GM12878 (cell line): ENCODE measurements at regions not wholly inside any gene's neighbourhood (a gene's known extent, or its start where the extent isn't known, plus 50 kb on each side); places are given as distances from the start of the nearest gene placed in this dataset.

Experiments
- ATAC-seq: fragments of 200-7000 bp; cut with Tn5 transposase; 3 replicates; pipeline ENCODE4 v1.9.1; 2020; ENCODE audit warnings: mild to moderate bottlenecking, moderate library complexity
- BruUV-seq: library from RNA; stranded (reverse); fragments of 400-500 nt; replicated peaks from 2 replicates; lab custom pipeline; 2021; lab: Mats Ljungman, UMichigan
- CTCF ChIA-PET: fragments of 300-600 bp; sonication (Branson Sonifier 250); formaldehyde crosslinking; extraction: SDS; loops from one replicate; lab custom pipeline; 2021; ENCODE audit warnings: inconsistent platforms; lab: Yijun Ruan, JAX
- POLR2A ChIA-PET: fragments of 350-600 bp; formaldehyde crosslinking; extraction: SDS; loops from one replicate; lab custom pipeline; 2021; ENCODE audit warnings: inconsistent platforms; lab: Charles Lee
- RAD21 ChIA-PET: fragments of 300-600 bp; sonication (Branson Sonifier 250); formaldehyde crosslinking; loops from one replicate; lab custom pipeline; 2023; ENCODE audit warnings: antibody characterized with exemption; ENCODE audit not compliant: unreplicated experiment; lab: Charles Lee
- SMC1A ChIA-PET: fragments of 300-600 bp; sonication (Branson Sonifier 250); formaldehyde crosslinking; loops from one replicate; lab custom pipeline; 2023; ENCODE audit not compliant: unreplicated experiment, uncharacterized antibody; lab: Charles Lee
- DNase-seq: peaks from one replicate; pipeline ENCODE4 v3.0.0-alpha.2; 2011; ENCODE audit warnings: low read depth, low spot score
- FAIRE-seq: peaks from 3 replicates; lab custom pipeline; 2011; peaks lifted over from hg19 to GRCh38; lab: Jason Lieb, UNC
- H2AFZ ChIP-seq: 2 replicates; pipeline ENCODE4 v1.6.0; 2011; ENCODE audit warnings: low read depth, low read length, control low read depth; ENCODE audit not compliant: control insufficient read depth
- H3K27ac ChIP-seq: 2 replicates; pipeline ENCODE4 v1.5.1; 2011; ENCODE audit warnings: control low read depth; ENCODE audit not compliant: control insufficient read depth, insufficient read depth
- H3K27me3 ChIP-seq, 2 experiments: replicated peaks in 1 of 2; 2 replicates each; pipeline versions ENCODE4 v1.6.0 to v1.6.1; 2011; ENCODE audit warnings: low read length in 1 of 2; ENCODE audit not compliant: control insufficient read depth in 2 of 2, insufficient read depth in 2 of 2
- H3K36me3 ChIP-seq, 2 experiments: 2 replicates each; pipeline ENCODE4 v1.5.1; 2011; ENCODE audit warnings: low read length in 1 of 2; ENCODE audit not compliant: control insufficient read depth in 2 of 2, insufficient read depth in 2 of 2
- H3K4me1 ChIP-seq: 2 replicates; pipeline ENCODE4 v1.6.1; 2011; ENCODE audit warnings: mild to moderate bottlenecking, low read length, moderate library complexity, mixed read lengths; ENCODE audit not compliant: control insufficient read depth, insufficient read depth
- H3K4me2 ChIP-seq: 2 replicates; pipeline ENCODE4 v1.6.0; 2011; ENCODE audit warnings: control low read depth; ENCODE audit not compliant: control insufficient read depth, insufficient read depth
- H3K4me3 ChIP-seq: fragments of 200-600 bp; sonication (generic); 2 replicates; pipeline ENCODE4 v1.5.1; 2016
- H3K79me2 ChIP-seq: 2 replicates; pipeline ENCODE4 v1.6.0; 2011; ENCODE audit warnings: low read length; ENCODE audit not compliant: control insufficient read depth, insufficient read depth
- H3K9ac ChIP-seq: 2 replicates; pipeline ENCODE4 v1.8.0; 2011; ENCODE audit warnings: low read length, control low read depth, mixed read lengths; ENCODE audit not compliant: control insufficient read depth, insufficient read depth
- H3K9me3 ChIP-seq: replicated peaks from 3 replicates; pipeline ENCODE4 v1.5.1; 2011; ENCODE audit warnings: mild to moderate bottlenecking, low read length; ENCODE audit not compliant: control insufficient read depth, insufficient read depth
- H4K20me1 ChIP-seq: 2 replicates; pipeline ENCODE4 v1.6.0; 2011; ENCODE audit not compliant: control insufficient read depth, insufficient read depth
- ATF3 ChIP-seq: IDR thresholded peaks from 2 replicates; pipeline ENCODE4 v1.6.1; 2011; ENCODE audit warnings: low read depth, mild to moderate bottlenecking, low read length, moderate library complexity, borderline replicate concordance; ENCODE audit errors: extremely low read depth
- BCL11A ChIP-seq: IDR thresholded peaks from 2 replicates; pipeline ENCODE4 v1.6.1; 2011; ENCODE audit warnings: low read depth, low read length
- BRCA1 ChIP-seq: IDR thresholded peaks from 2 replicates; pipeline ENCODE4 v1.6.1; 2011; ENCODE audit warnings: low read depth, low read length, improper control_type of control experiment
- EED ChIP-seq: sonication (generic); IDR thresholded peaks from 2 replicates; pipeline ENCODE4 v1.6.1; 2016; ENCODE audit warnings: antibody characterized with exemption, low read depth
- EZH2 ChIP-seq: IDR thresholded peaks from 2 replicates; pipeline ENCODE4 v1.6.1; 2012; ENCODE audit warnings: low read depth, mild to moderate bottlenecking, control low read depth, inconsistent platforms, low read length, borderline replicate concordance; ENCODE audit not compliant: control insufficient read depth
- FOXM1 ChIP-seq: IDR thresholded peaks from 2 replicates; pipeline ENCODE4 v1.6.1; 2012; ENCODE audit warnings: low read depth, mild to moderate bottlenecking, inconsistent platforms, low read length, moderate library complexity
- GABPA ChIP-seq: IDR thresholded peaks from 2 replicates; pipeline ENCODE4 v1.6.1; 2014; ENCODE audit warnings: antibody characterized with exemption, low read depth, mild to moderate bottlenecking, inconsistent platforms
- IKZF1 ChIP-seq: fragments of 450-650 bp; conservative IDR thresholded peaks from 2 replicates; pipeline ENCODE4 v1.6.1; 2017; ENCODE audit warnings: antibody characterized with exemption, mild to moderate bottlenecking
- WGBS: methylation state at CpG from one replicate; pipeline ENCODE4 v1.1.6; 2016; ENCODE audit warnings: low lambda C conversion rate; ENCODE audit not compliant: insufficient replicate concordance, insufficient coverage; ENCODE audit errors: missing lambda C conversion rate; 5-methylcytosine and 5-hydroxymethylcytosine counted together
- in situ Hi-C: fragments of 300-500 bp; cut with MboI; formaldehyde crosslinking; loops from 9 replicates; pipeline ENCODE4 v1.14.3; 2018; ENCODE audit warnings: mixed read lengths
- intact Hi-C: fragments of 100-400 bp; cut with micrococcal nuclease; formaldehyde crosslinking; loops from one replicate; pipeline ENCODE4 v1.14.2; 2022; ENCODE audit not compliant: unreplicated experiment
- TF ChIP-seq, protein P1 (sequence below): IDR thresholded peaks from 2 replicates; pipeline ENCODE4 v1.6.1; 2012; ENCODE audit warnings: improper control_type of control experiment, low read depth, low read length; ENCODE audit not compliant: insufficient replicate concordance

- Histone ChIP-seq H3K36me3 (no peaks in the 10 kb centered on the region), H3K79me2 (no peaks in the 10 kb centered on the region), H3K4me3 (no peak overlapping the region), H4K20me1 (no peaks in the 10 kb centered on the region), H3K9me3 (no peaks in the 10 kb centered on the region), H3K9ac (no peak overlapping the region), H3K4me2 (no peak overlapping the region), H3K4me1 (no peaks in the 10 kb centered on the region), H2AFZ (no peak overlapping the region), H3K27ac (no peak overlapping the region), H3K27me3 (no peaks in the 10 kb centered on the region)
- in situ Hi-C loops, result no loop called here
- TF ChIP-seq BRCA1 (no peak), ATF3 (no peak), FOXM1 (no peak), IKZF1 (no peak), GABPA (no peak)
- ChIA-PET SMC1A (interaction anchor here (1.8 kb wide), 1 partner anchor 132 kb away, joined by 4 read pairs; no protein-coding TSS in a partner anchor), RAD21 (no interaction called here), POLR2A (interaction anchor here (1.5 kb wide), 1 partner anchor 8 kb away, joined by 3 read pairs; no protein-coding TSS in a partner anchor), CTCF (no interaction called here)
- BruUV-seq, result no TSS peak
- intact Hi-C loops, result no loop called here
- DNase-seq (no peak), FAIRE-seq (no peak), ATAC-seq (no peak)
Measured at GRCh38 chr3:89955156-89955555, 847.7 kb downstream of the EPHA3 start.

- no peaks in the 10 kb centered on the region for H3K36me3 ChIP-seq
- no TSS peak for BruUV-seq
- POLR2A ChIA-PET, result no interaction called here
- intact Hi-C loops, result no loop called here
- 7% methylated on average over 2 of the region's 2 CpGs for WGBS
- CTCF ChIA-PET, result no interaction called here
- no peak for ATAC-seq
- RAD21 ChIA-PET, result no interaction called here
- H3K27ac ChIP-seq, result no peak overlapping the region
- no peak overlapping the region for H3K4me2 ChIP-seq
- SMC1A ChIA-PET, result no interaction called here
- H3K4me3 ChIP-seq, result no peak overlapping the region
- no peak for DNase-seq
- H3K9ac ChIP-seq, result no peak overlapping the region
- no peak for FAIRE-seq
- no peaks in the 10 kb centered on the region for H3K4me1 ChIP-seq
- H3K79me2 ChIP-seq, result no peaks in the 10 kb centered on the region
- H3K27me3 ChIP-seq, result no peaks in the 10 kb centered on the region
- no peaks in the 10 kb centered on the region for H4K20me1 ChIP-seq
- no peaks in the 10 kb centered on the region for H3K9me3 ChIP-seq
- no peak overlapping the region for H2AFZ ChIP-seq
- in situ Hi-C loops, result no loop called here
- TF ChIP-seq, protein P1, sequence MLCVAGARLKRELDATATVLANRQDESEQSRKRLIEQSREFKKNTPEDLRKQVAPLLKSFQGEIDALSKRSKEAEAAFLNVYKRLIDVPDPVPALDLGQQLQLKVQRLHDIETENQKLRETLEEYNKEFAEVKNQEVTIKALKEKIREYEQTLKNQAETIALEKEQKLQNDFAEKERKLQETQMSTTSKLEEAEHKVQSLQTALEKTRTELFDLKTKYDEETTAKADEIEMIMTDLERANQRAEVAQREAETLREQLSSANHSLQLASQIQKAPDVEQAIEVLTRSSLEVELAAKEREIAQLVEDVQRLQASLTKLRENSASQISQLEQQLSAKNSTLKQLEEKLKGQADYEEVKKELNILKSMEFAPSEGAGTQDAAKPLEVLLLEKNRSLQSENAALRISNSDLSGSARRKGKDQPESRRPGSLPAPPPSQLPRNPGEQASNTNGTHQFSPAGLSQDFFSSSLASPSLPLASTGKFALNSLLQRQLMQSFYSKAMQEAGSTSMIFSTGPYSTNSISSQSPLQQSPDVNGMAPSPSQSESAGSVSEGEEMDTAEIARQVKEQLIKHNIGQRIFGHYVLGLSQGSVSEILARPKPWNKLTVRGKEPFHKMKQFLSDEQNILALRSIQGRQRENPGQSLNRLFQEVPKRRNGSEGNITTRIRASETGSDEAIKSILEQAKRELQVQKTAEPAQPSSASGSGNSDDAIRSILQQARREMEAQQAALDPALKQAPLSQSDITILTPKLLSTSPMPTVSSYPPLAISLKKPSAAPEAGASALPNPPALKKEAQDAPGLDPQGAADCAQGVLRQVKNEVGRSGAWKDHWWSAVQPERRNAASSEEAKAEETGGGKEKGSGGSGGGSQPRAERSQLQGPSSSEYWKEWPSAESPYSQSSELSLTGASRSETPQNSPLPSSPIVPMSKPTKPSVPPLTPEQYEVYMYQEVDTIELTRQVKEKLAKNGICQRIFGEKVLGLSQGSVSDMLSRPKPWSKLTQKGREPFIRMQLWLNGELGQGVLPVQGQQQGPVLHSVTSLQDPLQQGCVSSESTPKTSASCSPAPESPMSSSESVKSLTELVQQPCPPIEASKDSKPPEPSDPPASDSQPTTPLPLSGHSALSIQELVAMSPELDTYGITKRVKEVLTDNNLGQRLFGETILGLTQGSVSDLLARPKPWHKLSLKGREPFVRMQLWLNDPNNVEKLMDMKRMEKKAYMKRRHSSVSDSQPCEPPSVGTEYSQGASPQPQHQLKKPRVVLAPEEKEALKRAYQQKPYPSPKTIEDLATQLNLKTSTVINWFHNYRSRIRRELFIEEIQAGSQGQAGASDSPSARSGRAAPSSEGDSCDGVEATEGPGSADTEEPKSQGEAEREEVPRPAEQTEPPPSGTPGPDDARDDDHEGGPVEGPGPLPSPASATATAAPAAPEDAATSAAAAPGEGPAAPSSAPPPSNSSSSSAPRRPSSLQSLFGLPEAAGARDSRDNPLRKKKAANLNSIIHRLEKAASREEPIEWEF, result no peak
- TF ChIP-seq EZH2 (no peak), EED (no peak), BCL11A (no peak)
Measured at GRCh38 chr3:89957451-89957850, 850.0 kb downstream of the EPHA3 start.
